Neural progenitor cell (in vitro differentiated cells): ENCODE measurements at regions not wholly inside any gene's neighbourhood (a gene's known extent, or its start where the extent isn't known, plus 50 kb on each side); places are given as distances from the start of the nearest gene placed in this dataset.
A peak's percentile ranks its signal among the peaks of the same experiment; 100 is the strongest.

Source experiments
- DNase-seq: peaks from one replicate; pipeline ENCODE4 v3.0.0-alpha.2; 2016; ENCODE audit warnings: low spot score
- H2AFZ ChIP-seq: fragments of 200-600 bp; sonication (generic); replicated peaks from 2 replicates; pipeline ENCODE4 v1.6.1; 2016; ENCODE audit warnings: antibody characterized with exemption
- H3F3A ChIP-seq: fragments of 200-600 bp; sonication (generic); 2 replicates; pipeline ENCODE4 v1.6.1; 2016; ENCODE audit warnings: antibody characterized with exemption, low read depth
- H3K27ac ChIP-seq: fragments of 200-600 bp; sonication (generic); 2 replicates; pipeline ENCODE4 v1.5.1; 2016; ENCODE audit warnings: mild to moderate bottlenecking
- H3K27me3 ChIP-seq: fragments of 200-600 bp; sonication (generic); 2 replicates; pipeline ENCODE4 v1.6.1; 2016; ENCODE audit warnings: mild to moderate bottlenecking, moderate library complexity
- H3K36me3 ChIP-seq: fragments of 200-600 bp; sonication (generic); 2 replicates; pipeline ENCODE4 v1.5.1; 2016
- H3K4me1 ChIP-seq: fragments of 200-600 bp; sonication (generic); 2 replicates; pipeline ENCODE4 v1.6.1; 2016; ENCODE audit warnings: mixed run types
- H3K4me2 ChIP-seq: fragments of 200-600 bp; sonication (generic); 2 replicates; pipeline ENCODE4 v1.6.1; 2016
- H3K4me3 ChIP-seq: fragments of 200-600 bp; sonication (generic); 2 replicates; pipeline ENCODE4 v1.5.1; 2016
- H3K79me2 ChIP-seq: fragments of 200-600 bp; sonication (generic); 2 replicates; pipeline ENCODE4 v1.6.1; 2016; ENCODE audit warnings: low read depth
- H3K9ac ChIP-seq: fragments of 200-600 bp; sonication (generic); 2 replicates; pipeline ENCODE4 v1.6.1; 2016
- H3K9me3 ChIP-seq: fragments of 200-600 bp; sonication (generic); 2 replicates; pipeline ENCODE4 v1.5.1; 2016; ENCODE audit warnings: low read depth
- H4K20me1 ChIP-seq: fragments of 200-600 bp; sonication (generic); 2 replicates; pipeline ENCODE4 v1.6.1; 2016; ENCODE audit warnings: low read depth
- H3K27ac Mint-ChIP-seq: 3 replicates; pipeline ENCODE4 v1.8.0; 2021; ENCODE audit warnings: mixed read lengths
- H3K27me3 Mint-ChIP-seq: 2 replicates; pipeline ENCODE4 v1.8.0; 2022; ENCODE audit warnings: low read depth, mild to moderate bottlenecking, inconsistent platforms, moderate library complexity, mixed read lengths; ENCODE audit not compliant: insufficient read depth
- H3K36me3 Mint-ChIP-seq: 3 replicates; pipeline ENCODE4 v1.8.0; 2021; ENCODE audit warnings: mixed read lengths
- H3K4me1 Mint-ChIP-seq: 3 replicates; pipeline ENCODE4 v1.8.0; 2021; ENCODE audit warnings: mixed read lengths
- H3K4me3 Mint-ChIP-seq: 3 replicates; pipeline ENCODE4 v1.8.0; 2021; ENCODE audit warnings: mild to moderate bottlenecking, moderate library complexity, mixed read lengths
- H3K9me3 Mint-ChIP-seq: 3 replicates; pipeline ENCODE4 v1.8.0; 2020; ENCODE audit warnings: mixed read lengths
- EZH2 ChIP-seq: fragments of 200-600 bp; sonication (generic); IDR thresholded peaks from 2 replicates; pipeline ENCODE4 v1.6.1; 2017; ENCODE audit warnings: antibody characterized with exemption, mild to moderate bottlenecking, moderate library complexity
- EZH2phosphoT487 ChIP-seq: fragments of 200-600 bp; sonication (generic); IDR thresholded peaks from 2 replicates; pipeline ENCODE4 v1.6.1; 2017; ENCODE audit warnings: antibody characterized with exemption
- TF ChIP-seq, protein P1 (sequence below): fragments of 200-600 bp; sonication (generic); IDR thresholded peaks from 2 replicates; pipeline ENCODE4 v1.5.1; 2017; ENCODE audit warnings: antibody characterized with exemption, mild to moderate bottlenecking

DNA sequence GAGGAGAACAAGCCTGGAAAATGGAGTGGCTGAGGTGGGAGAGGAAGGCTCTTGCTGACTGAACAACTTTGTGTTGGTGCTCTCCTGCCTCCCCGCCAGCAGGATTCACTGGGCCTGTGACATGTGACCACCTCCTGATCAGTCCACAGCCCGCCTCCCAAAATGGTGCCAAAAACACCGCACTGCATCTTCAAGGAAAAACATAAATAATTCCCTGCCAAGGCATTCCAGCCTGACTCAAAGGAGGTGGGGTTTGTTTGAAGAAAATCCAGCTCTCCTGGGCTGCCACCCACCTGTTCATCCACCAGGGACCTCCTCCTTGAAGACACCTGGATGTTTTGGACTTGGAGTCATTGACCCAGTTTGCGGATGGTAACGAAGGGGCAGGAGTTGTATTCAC is 83.8 kb upstream of the PIWIL1 start:
- no peak overlapping the region for H3K4me2 ChIP-seq
- H3K9me3 Mint-ChIP-seq = peaks cover 9% of the 10 kb centered on the region
- H3F3A ChIP-seq = peaks cover 3% of the 10 kb centered on the region
- no peak overlapping the region for H3K27ac ChIP-seq
- no peaks in the 10 kb centered on the region for H3K36me3 Mint-ChIP-seq
- no peaks in the 10 kb centered on the region for H4K20me1 ChIP-seq
- TF ChIP-seq, protein P1, sequence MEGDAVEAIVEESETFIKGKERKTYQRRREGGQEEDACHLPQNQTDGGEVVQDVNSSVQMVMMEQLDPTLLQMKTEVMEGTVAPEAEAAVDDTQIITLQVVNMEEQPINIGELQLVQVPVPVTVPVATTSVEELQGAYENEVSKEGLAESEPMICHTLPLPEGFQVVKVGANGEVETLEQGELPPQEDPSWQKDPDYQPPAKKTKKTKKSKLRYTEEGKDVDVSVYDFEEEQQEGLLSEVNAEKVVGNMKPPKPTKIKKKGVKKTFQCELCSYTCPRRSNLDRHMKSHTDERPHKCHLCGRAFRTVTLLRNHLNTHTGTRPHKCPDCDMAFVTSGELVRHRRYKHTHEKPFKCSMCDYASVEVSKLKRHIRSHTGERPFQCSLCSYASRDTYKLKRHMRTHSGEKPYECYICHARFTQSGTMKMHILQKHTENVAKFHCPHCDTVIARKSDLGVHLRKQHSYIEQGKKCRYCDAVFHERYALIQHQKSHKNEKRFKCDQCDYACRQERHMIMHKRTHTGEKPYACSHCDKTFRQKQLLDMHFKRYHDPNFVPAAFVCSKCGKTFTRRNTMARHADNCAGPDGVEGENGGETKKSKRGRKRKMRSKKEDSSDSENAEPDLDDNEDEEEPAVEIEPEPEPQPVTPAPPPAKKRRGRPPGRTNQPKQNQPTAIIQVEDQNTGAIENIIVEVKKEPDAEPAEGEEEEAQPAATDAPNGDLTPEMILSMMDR = no peak
- TF ChIP-seq EZH2phosphoT487 (no peak), EZH2 (no peak)
- no peak overlapping the region for H3K27ac Mint-ChIP-seq
- H3K4me3 Mint-ChIP-seq = no peak overlapping the region
- peaks cover 9% of the 10 kb centered on the region for H3K27me3 ChIP-seq
- peaks cover 12% of the 10 kb centered on the region for H3K4me1 ChIP-seq
- no peak overlapping the region for H2AFZ ChIP-seq
- no peaks in the 10 kb centered on the region for H3K9me3 ChIP-seq
- no peak overlapping the region for H3K9ac ChIP-seq
- no peaks in the 10 kb centered on the region for H3K79me2 ChIP-seq
- H3K36me3 ChIP-seq = no peaks in the 10 kb centered on the region
- no peak for DNase-seq
- peaks cover 3% of the 10 kb centered on the region for H3K27me3 Mint-ChIP-seq
- peaks cover 33% of the 10 kb centered on the region for H3K4me1 Mint-ChIP-seq
- H3K4me3 ChIP-seq = no peak overlapping the region

DNA sequence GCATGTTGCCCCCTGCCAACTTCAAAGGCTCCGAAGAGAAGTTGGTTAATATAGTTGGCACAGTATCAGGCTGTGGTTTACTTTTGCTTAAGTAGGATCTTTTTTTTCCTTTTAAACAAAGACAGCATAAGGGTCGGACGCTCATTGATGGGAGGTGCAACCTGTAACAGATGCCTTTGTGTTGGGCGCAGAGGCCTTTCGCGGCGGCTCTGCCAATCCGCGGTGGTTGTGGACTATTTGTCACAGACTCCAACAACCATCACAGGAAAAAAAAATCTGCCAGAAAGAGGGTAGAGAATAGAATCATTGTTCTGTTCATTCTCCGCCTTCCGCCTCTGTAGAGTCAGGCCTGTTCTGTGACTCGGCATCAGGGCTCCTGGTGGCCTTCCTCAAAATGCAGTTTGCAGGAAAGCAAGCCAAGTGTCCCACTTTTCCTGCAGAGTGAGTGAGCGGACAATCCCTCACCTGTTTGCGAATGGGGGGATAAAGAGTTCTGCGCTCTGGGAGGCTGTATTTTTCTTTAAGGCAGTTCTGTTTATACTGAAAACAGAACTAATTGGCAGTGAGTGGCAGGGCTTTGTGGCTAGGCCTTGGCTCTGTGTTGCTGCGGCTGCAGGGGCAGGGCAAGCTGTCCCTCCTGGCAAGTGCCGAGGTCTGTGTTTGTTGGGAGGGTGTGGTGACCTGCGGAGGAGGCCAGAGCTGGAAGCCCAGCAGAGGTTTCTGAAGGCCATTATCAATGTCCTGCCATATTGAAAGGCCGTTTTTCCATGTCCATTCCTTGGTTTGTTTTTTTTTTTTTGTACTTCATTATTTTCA is 83.0 kb upstream of the PIWIL1 start:
- Mint-ChIP-seq H3K36me3 (no peaks in the 10 kb centered on the region), H3K4me3 (no peak overlapping the region), H3K9me3 (peaks cover 7% of the 10 kb centered on the region), H3K27me3 (peaks cover 3% of the 10 kb centered on the region), H3K27ac (peak overlapping the region; percentile 81), H3K4me1 (peaks cover 38% of the 10 kb centered on the region)
- H3K36me3 ChIP-seq = no peaks in the 10 kb centered on the region
- peak; percentile 20 for DNase-seq
- TF ChIP-seq, protein P1 = no peak
- no peak for TF ChIP-seq EZH2
- no peak for TF ChIP-seq EZH2phosphoT487
- no peak overlapping the region for H3K27ac ChIP-seq
- H3F3A ChIP-seq = peaks cover 3% of the 10 kb centered on the region
- peaks cover 12% of the 10 kb centered on the region for H3K4me1 ChIP-seq
- no peak overlapping the region for H3K4me2 ChIP-seq
- no peaks in the 10 kb centered on the region for H3K9me3 ChIP-seq
- H3K27me3 ChIP-seq = peaks cover 17% of the 10 kb centered on the region
- H3K79me2 ChIP-seq = no peaks in the 10 kb centered on the region
- no peak overlapping the region for H3K4me3 ChIP-seq
- no peak overlapping the region for H2AFZ ChIP-seq
- H4K20me1 ChIP-seq = no peaks in the 10 kb centered on the region
- H3K9ac ChIP-seq = no peak overlapping the region

DNA sequence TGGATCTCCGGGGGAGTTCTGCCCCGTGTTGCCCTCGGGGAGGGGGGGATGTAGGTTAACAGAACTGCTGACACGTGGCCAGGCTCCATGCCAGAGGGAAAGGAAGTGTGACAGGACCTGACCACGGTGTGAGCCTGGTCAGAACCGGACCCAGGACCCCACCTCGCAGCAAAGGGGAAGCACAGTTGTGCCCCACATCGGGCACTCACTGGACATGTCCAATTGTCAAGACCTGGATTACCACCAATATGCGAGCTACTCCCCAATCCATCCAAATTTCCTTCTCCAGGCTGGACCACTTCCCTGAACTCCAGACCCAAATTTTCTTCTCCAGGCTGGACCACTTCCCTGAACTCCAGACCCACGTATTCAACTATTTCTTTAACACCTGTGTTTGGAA is 78.8 kb upstream of the PIWIL1 start:
- Mint-ChIP-seq H3K4me3 (no peak overlapping the region), H3K36me3 (no peaks in the 10 kb centered on the region), H3K27ac (no peak overlapping the region), H3K27me3 (peaks cover 2% of the 10 kb centered on the region), H3K9me3 (peaks cover 4% of the 10 kb centered on the region), H3K4me1 (peaks cover 21% of the 10 kb centered on the region)
- Histone ChIP-seq H3K27ac (no peak overlapping the region), H3K27me3 (peaks cover 59% of the 10 kb centered on the region), H4K20me1 (no peaks in the 10 kb centered on the region), H3K36me3 (no peaks in the 10 kb centered on the region), H2AFZ (no peak overlapping the region), H3K4me1 (no peaks in the 10 kb centered on the region), H3K9ac (no peak overlapping the region), H3K4me3 (no peak overlapping the region), H3K79me2 (no peaks in the 10 kb centered on the region), H3F3A (no peaks in the 10 kb centered on the region), H3K9me3 (no peaks in the 10 kb centered on the region), H3K4me2 (no peak overlapping the region)
- TF ChIP-seq EZH2phosphoT487 = no peak
- TF ChIP-seq, protein P1 = no peak
- TF ChIP-seq EZH2 = no peak
- DNase-seq = no peak
